ENCODE measurements at regions not wholly inside any gene's neighbourhood (a gene's known extent, or its start where the extent isn't known, plus 50 kb on each side); places are given as distances from the start of the nearest gene placed in this dataset.
"Not testable (repeated sequence)": the region's sequence is repeated elsewhere in the genome, so short reads cannot be mapped to it uniquely, and the experiment has no call there.

GRCh38 chr18:14342170-14342569 is 201.2 kb downstream of the POTEC start:
- DNase-seq (ENCODE audit: extremely low read depth in 1 of 2, low read depth in 1 of 2): not testable (repeated sequence)

- DNase-seq (ENCODE audit: extremely low read depth in 1 of 2, low read depth in 1 of 2): not testable (repeated sequence)
These were observed 203.8 kb upstream of the ZNF519 start for GRCh38 chr18:14336017-14336416.

GRCh38 chr18:14321217-14321616 is 189.0 kb upstream of the ZNF519 start:
- DNase-seq (ENCODE audit: extremely low read depth in 1 of 2, low read depth in 1 of 2): not testable (repeated sequence)

DNA sequence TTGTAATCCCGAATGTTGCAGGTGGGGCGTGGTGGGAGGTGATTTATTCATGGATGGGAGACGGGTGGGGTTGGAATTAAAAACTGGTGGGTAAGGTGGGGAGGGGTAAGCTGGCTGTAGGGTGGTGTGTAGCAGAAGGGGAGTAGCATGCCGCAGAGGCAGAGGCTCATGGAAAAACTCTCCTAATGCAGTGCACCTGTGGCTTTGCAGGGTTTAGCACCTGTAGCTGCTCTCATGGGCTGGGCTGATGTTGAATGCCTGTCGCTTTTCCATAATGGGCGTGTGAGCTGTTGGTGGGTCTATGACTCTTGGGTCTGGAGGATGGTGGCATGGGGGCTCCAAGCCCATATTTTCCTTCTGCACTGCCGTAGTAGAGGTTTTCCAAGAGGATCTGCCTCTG is 169.0 kb upstream of the ZNF519 start:
- DNase-seq (ENCODE audit: extremely low read depth in 1 of 2, low read depth in 1 of 2): not testable (repeated sequence)

DNA sequence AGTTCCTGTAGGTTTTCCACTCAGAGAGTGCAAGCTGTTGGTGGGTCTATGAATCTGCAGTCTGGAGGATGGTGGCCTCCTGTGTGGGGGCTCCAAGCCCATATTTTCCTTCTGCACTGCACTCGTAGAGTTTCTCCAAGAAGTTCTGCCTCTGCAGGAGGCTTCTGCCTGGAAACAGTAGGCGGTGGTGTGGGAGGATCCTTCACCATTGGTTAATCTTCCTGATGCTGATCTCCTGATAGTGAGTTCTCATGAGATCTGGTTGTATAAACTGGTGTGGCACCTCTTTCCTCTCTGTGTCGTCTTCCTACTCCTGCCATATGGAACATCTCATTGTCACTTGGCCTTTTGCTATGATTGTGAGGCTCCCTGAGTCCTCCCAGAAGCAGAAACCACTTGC is 162.8 kb upstream of the ZNF519 start:
- DNase-seq (ENCODE audit: extremely low read depth in 1 of 2, low read depth in 1 of 2): not testable (repeated sequence)

DNA sequence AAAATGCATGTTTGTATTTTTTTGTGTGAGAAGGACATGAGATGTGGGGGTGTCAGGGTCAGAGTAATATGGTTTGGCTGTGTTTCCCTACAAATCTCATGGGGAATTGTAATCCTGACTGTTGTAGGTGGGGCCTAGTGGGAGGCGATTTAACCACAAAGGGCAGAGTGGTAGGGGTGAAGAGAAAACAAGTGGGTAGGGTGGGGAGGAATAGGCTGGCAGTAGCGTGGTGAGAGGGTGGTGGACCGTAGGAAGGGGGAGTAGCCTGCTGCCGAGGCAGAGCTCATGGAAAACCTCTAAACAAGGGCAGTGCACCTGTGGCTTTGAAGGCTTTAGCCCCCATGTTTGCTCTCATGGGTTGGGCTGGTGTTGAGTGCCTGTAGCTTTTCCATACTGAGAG is 152.8 kb upstream of the ZNF519 start:
- no peak for DNase-seq (ENCODE audit: extremely low read depth in 1 of 2, low read depth in 1 of 2)

DNA sequence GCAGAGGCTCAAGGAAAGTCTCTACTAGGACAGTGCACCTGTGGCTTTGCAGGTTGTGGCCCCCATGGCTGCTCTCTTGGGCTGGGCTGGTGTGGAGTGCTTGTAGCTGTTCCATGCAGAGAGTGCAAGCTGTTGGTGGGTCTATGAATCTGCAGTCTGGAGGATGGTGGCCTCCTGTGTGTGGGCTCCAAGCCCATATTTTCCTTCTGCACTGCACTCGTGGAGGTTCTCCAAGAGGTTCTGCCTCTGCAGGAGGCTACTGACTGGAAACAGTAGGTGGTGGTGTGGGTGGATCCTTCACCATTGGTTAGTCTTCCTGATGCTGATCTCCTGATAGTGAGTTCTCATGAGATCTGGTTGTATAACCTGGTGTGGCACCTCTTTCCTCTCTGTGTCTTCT is 143.2 kb upstream of the ZNF519 start:
- not testable (repeated sequence) for DNase-seq (ENCODE audit: extremely low read depth in 1 of 2, low read depth in 1 of 2)

DNA sequence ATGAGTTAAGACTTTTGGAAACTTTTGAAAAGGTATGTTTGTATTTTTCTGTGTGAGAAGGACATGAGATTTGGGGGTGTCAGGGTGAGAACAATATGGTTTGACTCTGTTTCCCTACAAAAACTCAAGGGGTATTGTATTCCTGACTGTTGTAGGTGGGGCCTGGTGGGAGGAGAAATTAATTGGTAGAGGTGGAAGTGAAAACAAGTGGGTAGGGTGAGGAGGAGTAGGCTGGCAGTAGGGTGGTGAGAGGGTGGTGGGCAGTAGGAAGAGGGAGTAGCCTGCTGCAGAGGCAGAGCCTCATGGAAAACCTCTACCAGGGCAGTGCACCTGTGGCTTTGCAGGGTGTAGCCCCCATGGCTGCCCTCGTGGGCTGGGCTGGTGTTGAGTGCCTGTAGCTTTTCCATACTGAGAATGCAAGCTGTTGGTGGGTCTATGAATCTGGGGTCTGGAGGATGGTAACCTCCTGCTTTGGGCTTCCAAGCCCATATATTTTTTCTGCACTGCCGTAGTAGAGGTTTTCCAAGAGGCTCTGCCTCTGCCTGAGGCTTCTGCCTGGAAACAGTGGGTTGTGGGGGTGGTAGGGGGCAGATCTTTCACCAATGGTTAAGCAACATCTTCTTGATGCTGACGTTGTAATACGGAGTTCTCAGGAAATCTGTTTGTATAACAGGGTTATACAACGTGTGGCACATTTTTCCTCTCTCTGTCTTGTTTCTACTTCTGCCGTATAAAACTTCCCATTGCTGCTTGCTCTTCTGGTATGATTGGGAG is 133.6 kb upstream of the ZNF519 start:
- not testable (repeated sequence) for DNase-seq (ENCODE audit: extremely low read depth in 1 of 2, low read depth in 1 of 2)

- not testable (repeated sequence) for DNase-seq (ENCODE audit: extremely low read depth in 1 of 2, low read depth in 1 of 2)
These were observed 130.6 kb upstream of the ZNF519 start for GRCh38 chr18:14262786-14263185.

DNA sequence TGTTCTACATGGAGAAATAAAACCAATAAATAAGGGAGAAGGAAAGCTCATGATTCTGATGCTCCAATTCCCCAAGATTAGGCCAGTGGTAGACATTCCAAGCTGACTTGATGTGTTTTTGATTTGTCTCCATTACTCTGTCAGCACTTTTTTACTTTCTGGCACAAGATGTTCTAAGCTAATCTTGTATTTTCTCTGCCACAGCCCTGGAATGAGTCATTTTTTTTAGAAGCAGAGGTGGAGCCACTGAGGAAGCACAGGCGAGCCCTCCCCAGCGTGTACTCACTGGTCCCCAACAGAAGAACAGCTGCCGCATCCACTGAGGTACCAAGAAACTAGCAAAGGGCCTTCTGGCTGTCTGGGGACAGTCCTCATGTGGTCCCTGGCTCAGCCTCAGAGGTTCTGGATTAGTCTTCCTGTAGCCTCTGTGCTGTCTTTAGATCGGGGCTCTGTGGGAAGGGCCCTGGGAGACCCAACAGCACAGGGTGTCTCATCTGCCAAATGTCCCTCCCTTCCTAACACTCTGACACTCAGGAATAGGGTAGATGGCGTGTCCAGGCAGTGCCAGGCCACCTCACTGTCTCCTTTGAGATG is 117.9 kb upstream of the ZNF519 start:
- not testable (repeated sequence) for DNase-seq (ENCODE audit: extremely low read depth in 1 of 2, low read depth in 1 of 2)

DNA sequence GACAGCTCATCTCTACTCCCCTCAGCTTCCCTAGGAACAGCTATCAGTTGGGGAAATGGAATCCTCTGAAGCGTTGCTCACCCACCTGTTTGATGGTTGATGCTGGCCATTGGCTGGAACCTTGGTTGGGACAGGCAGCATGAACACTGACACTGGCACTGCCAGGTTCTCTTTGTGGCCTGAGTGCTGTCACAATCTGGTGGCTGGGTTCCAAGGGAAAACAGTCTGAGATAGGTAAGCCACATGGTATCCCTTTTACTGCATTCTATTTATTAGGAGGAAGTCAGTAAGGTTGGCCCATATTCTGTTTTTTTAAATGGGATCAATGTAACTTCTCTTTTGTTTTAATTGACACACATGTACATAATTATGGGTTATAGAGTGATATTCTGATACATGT is 107.0 kb upstream of the ZNF519 start:
- DNase-seq (ENCODE audit: extremely low read depth in 1 of 2, low read depth in 1 of 2): not testable (repeated sequence)

- DNase-seq (ENCODE audit: extremely low read depth in 1 of 2, low read depth in 1 of 2): not testable (repeated sequence)
These were observed 104.3 kb upstream of the ZNF519 start for GRCh38 chr18:14236356-14237048.

DNA sequence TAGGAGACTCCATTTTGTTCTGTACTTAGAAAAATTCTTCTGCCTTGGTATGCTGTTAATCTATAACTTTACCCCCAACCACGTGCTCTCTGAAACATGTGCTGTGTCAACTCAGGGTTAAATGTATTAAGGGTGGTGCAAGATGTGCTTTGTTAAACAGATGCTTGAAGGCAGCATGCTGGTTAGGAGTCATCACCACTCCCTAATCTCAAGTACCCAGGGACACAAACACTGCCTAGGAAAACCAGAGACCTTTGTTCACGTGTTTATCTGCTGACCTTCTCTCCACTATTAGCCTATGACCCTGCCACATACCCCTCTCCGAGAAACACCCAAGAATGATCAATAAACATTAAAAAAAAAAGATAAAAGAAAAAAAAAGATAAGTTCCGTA is 93.0 kb upstream of the ZNF519 start:
- DNase-seq (ENCODE audit: extremely low read depth in 1 of 2, low read depth in 1 of 2): not testable (repeated sequence)

DNA sequence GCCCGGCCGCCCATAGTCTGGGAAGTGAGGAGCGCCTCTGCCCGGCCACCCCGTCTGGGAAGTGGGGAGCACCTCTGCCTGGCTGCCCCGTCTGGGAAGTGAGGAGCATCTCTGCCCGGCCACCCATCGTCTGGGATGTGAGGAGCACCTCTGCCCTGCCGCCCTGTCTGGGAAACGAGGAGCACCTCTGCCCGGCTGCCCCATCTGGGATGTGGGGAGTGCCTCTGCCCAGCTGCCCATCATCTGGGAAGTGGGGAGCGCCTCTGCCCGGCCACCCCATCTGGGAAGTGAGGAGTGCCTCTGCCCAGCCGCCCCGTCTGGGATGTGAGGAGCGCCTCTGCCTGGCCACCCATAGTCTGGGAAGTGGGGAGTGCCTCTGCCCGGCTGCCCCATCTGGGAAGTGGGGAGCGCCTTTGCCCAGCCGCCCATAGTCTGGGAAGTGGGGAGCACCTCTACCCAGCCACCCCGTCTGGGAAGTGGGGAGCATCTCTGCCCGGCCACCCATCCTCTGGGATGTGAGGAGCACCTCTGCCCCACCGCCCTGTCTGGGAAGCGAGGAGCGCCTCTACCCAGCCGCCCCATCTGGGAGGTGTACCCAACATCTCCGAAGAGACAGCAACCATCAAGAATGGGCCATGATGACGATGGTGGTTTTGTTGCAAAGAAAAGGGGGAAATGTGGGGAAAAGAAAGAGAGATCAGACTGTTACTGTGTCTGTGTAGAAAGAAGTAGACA is 92.5 kb upstream of the ZNF519 start:
- not testable (repeated sequence) for DNase-seq (ENCODE audit: extremely low read depth in 1 of 2, low read depth in 1 of 2)

GRCh38 chr18:14223919-14224318 is 91.7 kb upstream of the ZNF519 start:
- not testable (repeated sequence) for DNase-seq (ENCODE audit: extremely low read depth in 1 of 2, low read depth in 1 of 2)

DNA sequence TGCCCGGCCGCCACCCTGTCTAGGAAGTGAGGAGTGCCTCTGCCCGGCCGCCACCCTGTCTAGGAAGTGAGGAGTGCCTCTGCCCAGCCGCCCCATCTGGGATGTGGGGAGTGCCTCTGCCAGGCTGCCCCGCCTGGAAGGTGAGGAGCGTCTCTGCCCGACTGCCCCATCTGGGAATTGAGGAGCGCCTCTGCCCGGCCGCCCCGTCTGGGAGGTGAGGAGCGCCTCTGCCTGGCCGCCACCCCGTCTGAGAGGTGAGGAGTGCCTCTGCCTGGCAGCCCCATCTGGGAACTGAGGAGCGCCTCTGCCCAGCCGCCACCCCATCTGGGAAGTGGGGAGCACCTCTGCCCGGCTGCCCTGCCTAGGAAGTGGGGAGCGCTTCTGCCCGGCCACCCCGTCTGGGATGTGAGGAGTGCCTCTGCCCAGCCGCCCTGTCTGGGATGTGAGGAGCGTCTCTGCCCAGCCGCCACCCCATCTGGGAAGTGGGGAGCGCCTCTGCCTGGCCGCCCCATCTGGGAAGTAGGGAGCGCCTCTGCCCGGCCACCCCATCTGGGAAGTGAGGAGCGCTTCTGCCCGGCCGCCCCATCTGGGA is 91.1 kb upstream of the ZNF519 start:
- not testable (repeated sequence) for DNase-seq (ENCODE audit: extremely low read depth in 1 of 2, low read depth in 1 of 2)

DNA sequence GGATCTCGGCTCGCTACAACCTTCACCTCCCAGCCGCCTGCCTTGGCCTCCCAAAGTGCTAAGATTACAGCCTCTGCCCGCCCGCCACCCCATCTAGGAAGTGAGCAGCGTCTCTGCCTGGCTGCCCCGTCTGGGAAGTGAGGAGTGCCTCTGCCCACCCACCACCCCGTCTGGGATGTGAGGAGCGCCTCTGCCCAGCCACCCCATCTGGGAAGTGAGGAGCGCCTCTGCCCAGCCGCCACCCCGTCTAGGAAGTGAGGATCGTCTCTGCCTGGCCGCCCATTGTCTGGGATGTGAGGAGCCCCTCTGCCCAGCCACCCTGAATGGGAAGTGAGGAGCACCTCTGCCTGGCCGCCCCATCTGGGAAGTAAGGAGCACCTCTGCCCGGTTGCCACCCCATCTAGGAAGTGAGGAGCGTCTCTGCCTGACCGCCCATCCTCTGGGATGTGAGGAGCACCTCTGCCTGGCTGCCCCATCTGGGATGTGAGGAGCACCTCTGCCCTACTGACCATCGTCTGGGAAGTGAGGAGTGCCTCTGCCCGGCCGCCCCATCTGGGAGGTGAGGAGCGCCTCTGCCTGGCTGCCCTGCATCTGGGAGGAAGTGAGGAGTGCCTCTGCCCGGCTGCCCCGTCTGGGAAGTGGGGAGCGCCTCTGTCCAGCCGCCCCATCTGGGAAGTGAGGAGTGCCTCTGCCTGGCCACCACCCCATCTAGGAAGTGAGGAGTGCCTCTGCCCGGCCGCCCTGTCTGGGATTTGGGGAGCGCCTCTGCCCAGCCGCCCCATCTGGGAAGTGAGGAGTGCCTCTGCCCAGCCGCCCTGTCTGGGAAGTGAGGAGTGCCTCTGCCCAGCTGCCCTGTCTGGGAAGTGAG is 90.4 kb upstream of the ZNF519 start:
- DNase-seq (ENCODE audit: extremely low read depth in 1 of 2, low read depth in 1 of 2): not testable (repeated sequence)

DNA sequence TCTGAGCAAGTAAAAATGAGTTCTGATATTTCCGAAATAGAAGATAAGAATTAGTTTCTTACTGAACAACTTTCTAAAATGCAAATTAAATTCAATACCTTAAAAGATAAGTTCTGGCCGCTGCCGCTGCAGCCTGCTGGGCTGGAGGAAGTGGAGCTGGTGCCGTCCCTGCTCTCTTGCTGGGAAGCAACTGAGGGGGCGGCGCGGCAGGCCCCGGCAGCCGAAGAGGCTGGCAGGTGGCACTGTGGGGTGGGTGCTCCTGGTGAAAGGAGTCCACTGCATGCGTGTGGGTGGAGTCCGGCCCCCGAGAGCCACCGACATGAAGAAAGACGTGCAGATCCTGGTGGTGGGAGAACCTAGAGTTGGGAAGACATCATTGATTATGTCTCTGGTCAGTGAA is 89.5 kb upstream of the ZNF519 start:
- no peak for DNase-seq (ENCODE audit: extremely low read depth in 1 of 2, low read depth in 1 of 2)

DNA sequence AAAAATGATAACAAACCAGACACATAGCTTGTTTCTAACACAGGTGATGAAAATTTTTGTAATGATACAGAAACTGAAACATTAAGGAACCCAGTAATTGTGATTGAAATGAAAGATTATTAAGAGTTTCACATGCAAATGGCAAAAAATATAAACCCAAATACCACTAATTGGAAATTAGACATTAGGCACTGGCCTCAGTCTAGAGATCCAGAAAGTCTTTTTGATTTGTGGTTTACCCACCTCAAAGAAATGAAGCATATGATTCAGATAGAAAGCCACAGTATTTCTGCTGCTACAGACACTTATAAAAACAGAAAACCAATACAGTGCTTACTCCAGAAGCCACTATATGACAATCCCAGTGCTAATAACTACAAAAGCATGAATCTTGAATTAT is 83.7 kb upstream of the ZNF519 start:
- not testable (repeated sequence) for DNase-seq (ENCODE audit: extremely low read depth in 1 of 2, low read depth in 1 of 2)

- DNase-seq (ENCODE audit: extremely low read depth in 1 of 2, low read depth in 1 of 2): not testable (repeated sequence)
These were observed 71.2 kb upstream of the ZNF519 start for GRCh38 chr18:14203424-14203823.

All from stimulated activated CD8-positive, alpha-beta memory T cell treated with anti-CD3 and anti-CD28 coated beads, Interleukin-7, amount 100 ng/mL, for 48 hours (primary cell).